SK-N-SH (cell line): ENCODE measurements at regions not wholly inside any gene's neighbourhood (a gene's known extent, or its start where the extent isn't known, plus 50 kb on each side); places are given as distances from the start of the nearest gene placed in this dataset.

Experiments used
- CTCF ChIA-PET: fragments of 300-600, 350-600 bp; formaldehyde crosslinking; extraction: SDS; loops from one replicate; lab custom pipeline; 2021; lab: Yijun Ruan, JAX
- POLR2A ChIA-PET: fragments of 350-600 bp; sonication (Branson Sonifier 250); formaldehyde crosslinking; extraction: SDS; loops from one replicate; lab custom pipeline; 2020; ENCODE audit warnings: antibody characterized with exemption, inconsistent platforms; lab: Yijun Ruan, JAX
- DNase-seq: peaks from one replicate; pipeline ENCODE4 v3.0.0; 2012
- H2AFZ ChIP-seq: fragments of 200-600 bp; sonication (generic); 2 replicates; pipeline ENCODE4 v1.8.1; 2016; ENCODE audit warnings: antibody characterized with exemption, mild to moderate bottlenecking, low read depth
- H3F3A ChIP-seq: fragments of 200-600 bp; sonication (generic); replicated peaks from 2 replicates; pipeline ENCODE3; 2016; ENCODE audit warnings: antibody characterized with exemption, mild to moderate bottlenecking; ENCODE audit not compliant: insufficient read depth
- H3K27ac ChIP-seq, 2 experiments: fragments of 200-500 bp in 1 of 2; fragments of 200-600 bp in 1 of 2; sonication (Bioruptor generic) in 1 of 2; sonication (generic), shearing (Covaris generic) in 1 of 2; 2 replicates each; pipeline versions ENCODE4 v1.5.1 to v1.6.1; 2014 to 2016; ENCODE audit warnings: low read depth in 2 of 2, inconsistent platforms in 1 of 2, low read length in 1 of 2, mild to moderate bottlenecking in 1 of 2, mixed read lengths in 1 of 2
- H3K27me3 ChIP-seq: fragments of 200-600 bp; sonication (generic), shearing (Covaris generic); 2 replicates; pipeline ENCODE4 v1.6.1; 2016; ENCODE audit warnings: mixed run types; ENCODE audit not compliant: insufficient read depth
- H3K36me3 ChIP-seq, 2 experiments: fragments of 200-500 bp in 1 of 2; fragments of 200-600 bp in 1 of 2; sonication (Bioruptor generic) in 1 of 2; sonication (generic) in 1 of 2; replicated peaks in 1 of 2; 2 replicates each; pipeline versions ENCODE3 to v1.5.1; 2014 to 2016; ENCODE audit warnings: low read length in 1 of 2, mild to moderate bottlenecking in 1 of 2; ENCODE audit not compliant: insufficient read depth in 2 of 2, control insufficient read depth in 1 of 2
- H3K4me1 ChIP-seq, 2 experiments: fragments of 200-500 bp in 1 of 2; fragments of 200-600 bp in 1 of 2; sonication (Bioruptor generic) in 1 of 2; sonication (generic), shearing (Covaris generic) in 1 of 2; 2 replicates each; pipeline versions ENCODE4 v1.5.1 to v1.6.1; 2014 to 2016; ENCODE audit warnings: low read depth in 1 of 2, low read length in 1 of 2, mixed run types in 1 of 2; ENCODE audit not compliant: insufficient read depth in 2 of 2, control insufficient read depth in 1 of 2
- H3K4me2 ChIP-seq: fragments of 200-600 bp; sonication (generic), shearing (Covaris generic); 2 replicates; pipeline ENCODE4 v1.6.1; 2017; ENCODE audit warnings: mixed run types
- H3K4me3 ChIP-seq, 2 experiments: fragments of 200-500 bp in 1 of 2; fragments of 200-600 bp in 1 of 2; sonication (Bioruptor generic) in 1 of 2; sonication (generic), shearing (Covaris generic) in 1 of 2; 2 replicates each; pipeline versions ENCODE4 v1.5.1 to v1.8.1; 2014 to 2016; ENCODE audit warnings: low read depth in 2 of 2, inconsistent platforms in 1 of 2, low read length in 1 of 2, mild to moderate bottlenecking in 1 of 2, mixed read lengths in 1 of 2, moderate library complexity in 1 of 2
- H3K79me2 ChIP-seq: fragments of 200-600 bp; sonication (generic); 2 replicates; pipeline ENCODE4 v1.8.1; 2017; ENCODE audit warnings: mild to moderate bottlenecking; ENCODE audit not compliant: insufficient read depth
- H3K9ac ChIP-seq: fragments of 200-600 bp; sonication (generic); 2 replicates; pipeline ENCODE4 v1.6.1; 2017; ENCODE audit warnings: mixed run types
- H3K9me2 ChIP-seq: fragments of 200-600 bp; sonication (generic); 2 replicates; pipeline ENCODE4 v1.6.1; 2017; ENCODE audit warnings: mixed run types
- H3K9me3 ChIP-seq: fragments of 200-600 bp; sonication (generic); 2 replicates; pipeline ENCODE4 v1.6.1; 2017; ENCODE audit warnings: mixed run types, mild to moderate bottlenecking, moderate library complexity
- H4K20me1 ChIP-seq: fragments of 200-600 bp; sonication (generic); 2 replicates; pipeline ENCODE4 v1.6.1; 2017; ENCODE audit warnings: mild to moderate bottlenecking, mixed run types; ENCODE audit not compliant: insufficient read depth
- CHD2 ChIP-seq: fragments of 150-350 bp; IDR thresholded peaks from 2 replicates; pipeline ENCODE4 v1.6.1; 2018; ENCODE audit warnings: low read length; ENCODE audit not compliant: partially characterized antibody
- CTCF ChIP-seq: fragments of 200-600 bp; sonication (generic); IDR thresholded peaks from 2 replicates; pipeline ENCODE4 v1.6.1; 2017; ENCODE audit warnings: antibody characterized with exemption, mild to moderate bottlenecking, moderate library complexity
- EP300 ChIP-seq, 2 experiments: IDR thresholded peaks; 2 replicates each; pipeline versions ENCODE4 v1.4.0 to v1.6.1; 2012; ENCODE audit warnings: borderline replicate concordance in 1 of 2, low read depth in 1 of 2, low read length in 1 of 2
- GABPA ChIP-seq: IDR thresholded peaks from 2 replicates; pipeline ENCODE4 v1.4.0; 2012; ENCODE audit warnings: low read depth, mild to moderate bottlenecking
- MXI1 ChIP-seq: IDR thresholded peaks from 2 replicates; pipeline ENCODE4 v1.6.1; 2012; ENCODE audit warnings: mild to moderate bottlenecking, low read depth, low read length, improper control_type of control experiment
- NFIC ChIP-seq: IDR thresholded peaks from 2 replicates; pipeline ENCODE4 v1.4.0; 2012; ENCODE audit warnings: borderline replicate concordance
- NRF1 ChIP-seq: IDR thresholded peaks from 2 replicates; pipeline ENCODE4 v1.6.1; 2012; ENCODE audit warnings: low read depth, mild to moderate bottlenecking, low read length
- PBX3 ChIP-seq: IDR thresholded peaks from 2 replicates; pipeline ENCODE4; 2012
- SIN3A ChIP-seq: IDR thresholded peaks from 2 replicates; pipeline ENCODE4 v1.6.1; 2012; ENCODE audit warnings: low read depth, mild to moderate bottlenecking, low read length, moderate library complexity, borderline replicate concordance
- SMC3 ChIP-seq: IDR thresholded peaks from 2 replicates; pipeline ENCODE4 v1.6.1; 2012; ENCODE audit warnings: low read depth, low read length, improper control_type of control experiment
- TAF1 ChIP-seq: IDR thresholded peaks from 2 replicates; pipeline ENCODE4 v1.6.1; 2012; ENCODE audit warnings: low read depth, mild to moderate bottlenecking, low read length, moderate library complexity, borderline replicate concordance
- TCF12 ChIP-seq: IDR thresholded peaks from 2 replicates; pipeline ENCODE4 v1.4.0; 2012
- WGBS: methylation state at CpG from one replicate; pipeline ENCODE4 v1.1.6; 2017; ENCODE audit warnings: low lambda C conversion rate; 5-methylcytosine and 5-hydroxymethylcytosine counted together
- TF ChIP-seq, protein P1 (sequence below): IDR thresholded peaks from 2 replicates; pipeline ENCODE4 v1.4.0; 2012; ENCODE audit warnings: low read depth, borderline replicate concordance

- ChIA-PET POLR2A (no interaction called here), CTCF (no interaction called here)
- no peaks in the 10 kb centered on the region for H3K36me3 ChIP-seq
- no peaks in the 10 kb centered on the region for H3F3A ChIP-seq
- H3K9me3 ChIP-seq: no peaks in the 10 kb centered on the region
- DNase-seq: no peak
- no peaks in the 10 kb centered on the region for H3K9me2 ChIP-seq
- no peaks in the 10 kb centered on the region for H3K4me1 ChIP-seq
- no peak overlapping the region for H3K9ac ChIP-seq
- no peaks in the 10 kb centered on the region for H3K27me3 ChIP-seq
- no peaks in the 10 kb centered on the region for H4K20me1 ChIP-seq
- WGBS: 0% methylated on average over 1 of the region's 3 CpGs
- H3K4me2 ChIP-seq: no peak overlapping the region
- H2AFZ ChIP-seq: no peak overlapping the region
- H3K79me2 ChIP-seq: no peaks in the 10 kb centered on the region
- H3K4me3 ChIP-seq: no peak overlapping the region
- no peak overlapping the region for H3K27ac ChIP-seq
- TF ChIP-seq TAF1: no peak
- no peak for TF ChIP-seq NRF1
- no peak for TF ChIP-seq CHD2
- TF ChIP-seq SMC3: no peak
- no peak for TF ChIP-seq TCF12
- TF ChIP-seq, protein P1, sequence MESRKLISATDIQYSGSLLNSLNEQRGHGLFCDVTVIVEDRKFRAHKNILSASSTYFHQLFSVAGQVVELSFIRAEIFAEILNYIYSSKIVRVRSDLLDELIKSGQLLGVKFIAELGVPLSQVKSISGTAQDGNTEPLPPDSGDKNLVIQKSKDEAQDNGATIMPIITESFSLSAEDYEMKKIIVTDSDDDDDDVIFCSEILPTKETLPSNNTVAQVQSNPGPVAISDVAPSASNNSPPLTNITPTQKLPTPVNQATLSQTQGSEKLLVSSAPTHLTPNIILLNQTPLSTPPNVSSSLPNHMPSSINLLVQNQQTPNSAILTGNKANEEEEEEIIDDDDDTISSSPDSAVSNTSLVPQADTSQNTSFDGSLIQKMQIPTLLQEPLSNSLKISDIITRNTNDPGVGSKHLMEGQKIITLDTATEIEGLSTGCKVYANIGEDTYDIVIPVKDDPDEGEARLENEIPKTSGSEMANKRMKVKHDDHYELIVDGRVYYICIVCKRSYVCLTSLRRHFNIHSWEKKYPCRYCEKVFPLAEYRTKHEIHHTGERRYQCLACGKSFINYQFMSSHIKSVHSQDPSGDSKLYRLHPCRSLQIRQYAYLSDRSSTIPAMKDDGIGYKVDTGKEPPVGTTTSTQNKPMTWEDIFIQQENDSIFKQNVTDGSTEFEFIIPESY: no peak
- no peak for TF ChIP-seq NFIC
- TF ChIP-seq EP300 (IDR thresholded peaks at IDR 0.05; ENCODE audit: borderline replicate concordance in 1 of 2, low read depth in 1 of 2, low read length in 1 of 2): no peak
- no peak for TF ChIP-seq GABPA
- no peak for TF ChIP-seq CTCF
- TF ChIP-seq SIN3A: no peak
- no peak for TF ChIP-seq PBX3
- no peak for TF ChIP-seq MXI1
These were observed 449.0 kb downstream of the MATN1 start for GRCh38 chr1:30274173-30274970.
